GM19240 (cell line): ENCODE measurements at regions not wholly inside any gene's neighbourhood (a gene's known extent, or its start where the extent isn't known, plus 50 kb on each side); places are given as distances from the start of the nearest gene placed in this dataset.

Experiments
- DNase-seq: peaks from one replicate; pipeline ENCODE4 v3.0.0; 2011; ENCODE audit warnings: low spot score; ENCODE audit not compliant: insufficient read length

GRCh38 chr9:113701774-113702755 lies 174.0 kb upstream of the ZNF618 start:
- DNase-seq: no peak

- DNase-seq: no peak
These were observed 170.7 kb upstream of the ZNF618 start for GRCh38 chr9:113705306-113705927.

GRCh38 chr9:113705928-113706519 lies 170.1 kb upstream of the ZNF618 start:
- DNase-seq: no peak

GRCh38 chr9:113707953-113708695 lies 168.0 kb upstream of the ZNF618 start:
- no peak for DNase-seq

GRCh38 chr9:113708821-113709713 lies 167.0 kb upstream of the ZNF618 start:
- no peak for DNase-seq

- no peak for DNase-seq
These were observed 166.4 kb upstream of the ZNF618 start for GRCh38 chr9:113709721-113710120.

- DNase-seq: no peak
These were observed 164.9 kb upstream of the ZNF618 start for GRCh38 chr9:113711251-113711650.

GRCh38 chr9:113712053-113712452 lies 164.1 kb upstream of the ZNF618 start:
- DNase-seq: no peak

GRCh38 chr9:113715086-113715485 lies 161.0 kb upstream of the ZNF618 start:
- DNase-seq: no peak

GRCh38 chr9:113719919-113720318 lies 156.2 kb upstream of the ZNF618 start:
- no peak for DNase-seq

- DNase-seq: no peak
These were observed 155.6 kb upstream of the ZNF618 start for GRCh38 chr9:113720495-113720894.

GRCh38 chr9:113721856-113722255 lies 154.3 kb upstream of the ZNF618 start:
- no peak for DNase-seq

- DNase-seq: no peak
These were observed 151.9 kb upstream of the ZNF618 start for GRCh38 chr9:113724202-113724601.

GRCh38 chr9:113728989-113729388 lies 147.1 kb upstream of the ZNF618 start:
- DNase-seq: no peak

GRCh38 chr9:113734826-113735225 lies 141.3 kb upstream of the ZNF618 start:
- no peak for DNase-seq

- DNase-seq: no peak
These were observed 138.4 kb upstream of the ZNF618 start for GRCh38 chr9:113737517-113738271.

- DNase-seq: no peak
These were observed 137.6 kb upstream of the ZNF618 start for GRCh38 chr9:113738496-113738892.

GRCh38 chr9:113738893-113739604 lies 137.1 kb upstream of the ZNF618 start:
- no peak for DNase-seq
